GM12874 (cell line): ENCODE measurements at regions not wholly inside any gene's neighbourhood (a gene's known extent, or its start where the extent isn't known, plus 50 kb on each side); places are given as distances from the start of the nearest gene placed in this dataset.

ENCODE experiments used
- CTCF ChIP-seq: IDR thresholded peaks from 2 replicates; pipeline ENCODE4 v1.5.1; 2011; ENCODE audit warnings: low read depth, mild to moderate bottlenecking, control low read depth, low read length, moderate library complexity; ENCODE audit not compliant: insufficient read depth

GRCh38 chr1:98368995-98369394 is 292.5 kb upstream of the SNX7 start:
- TF ChIP-seq CTCF = no peak

DNA sequence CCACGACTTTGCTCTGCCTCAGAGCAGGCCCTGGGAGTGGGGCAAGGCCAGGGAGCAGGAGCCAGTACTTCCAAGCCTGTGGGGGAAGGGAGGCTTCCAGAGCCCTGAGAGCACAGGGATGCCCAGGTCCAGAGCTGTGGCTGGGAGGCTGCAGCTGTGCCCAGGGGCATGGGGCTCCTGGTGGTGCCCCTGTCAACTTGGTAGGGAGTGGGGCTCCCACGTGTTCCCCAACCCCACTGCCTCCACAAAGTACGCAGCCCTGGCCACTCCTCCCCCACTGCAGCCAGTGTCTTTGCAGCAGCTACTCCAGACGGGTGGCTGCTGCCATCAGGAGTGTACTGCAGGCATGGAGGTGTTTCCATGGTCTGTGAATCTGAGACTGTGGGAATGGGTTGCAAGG is 294.1 kb upstream of the SNX7 start:
- TF ChIP-seq CTCF = no peak

GRCh38 chr1:98366343-98366742 is 295.2 kb upstream of the SNX7 start:
- TF ChIP-seq CTCF = no peak

DNA sequence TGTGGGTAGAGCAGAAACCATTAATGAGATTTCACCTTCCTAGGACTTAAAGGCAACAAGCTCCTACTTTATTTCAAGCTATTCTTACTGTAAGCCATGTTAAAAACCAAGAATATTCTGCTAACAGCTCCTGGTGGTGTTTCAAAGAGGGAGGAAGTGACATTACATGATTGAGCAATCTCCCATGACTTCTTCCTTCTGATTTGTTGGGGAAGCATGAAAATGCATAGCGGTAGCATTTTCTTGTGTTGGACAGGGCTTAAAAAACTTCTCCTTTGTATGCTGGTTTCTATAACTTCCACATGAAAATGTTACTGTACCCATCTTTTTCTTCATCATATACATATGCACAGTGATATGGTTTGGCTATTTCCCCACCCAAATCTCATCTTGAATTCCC is 297.0 kb upstream of the SNX7 start:
- TF ChIP-seq CTCF = no peak

DNA sequence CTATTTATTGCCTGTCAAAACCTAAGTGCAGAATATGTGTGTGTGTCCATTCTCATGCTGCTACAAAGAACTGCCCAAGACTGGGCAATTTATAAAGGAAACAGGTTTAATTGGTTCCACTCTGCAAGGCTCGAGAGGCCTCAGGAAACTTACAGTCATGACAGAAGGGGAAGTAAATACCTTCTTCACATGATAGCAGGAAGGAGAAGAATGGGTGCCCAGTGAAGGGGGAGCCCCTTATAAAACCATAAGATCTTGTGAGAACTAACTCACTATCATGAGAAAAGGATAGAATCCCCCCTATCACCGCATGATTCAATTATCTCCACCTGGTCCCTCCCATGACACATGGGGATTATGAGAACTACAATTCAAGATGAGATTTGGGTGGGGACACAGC is 300.7 kb upstream of the SNX7 start:
- no peak for TF ChIP-seq CTCF

DNA sequence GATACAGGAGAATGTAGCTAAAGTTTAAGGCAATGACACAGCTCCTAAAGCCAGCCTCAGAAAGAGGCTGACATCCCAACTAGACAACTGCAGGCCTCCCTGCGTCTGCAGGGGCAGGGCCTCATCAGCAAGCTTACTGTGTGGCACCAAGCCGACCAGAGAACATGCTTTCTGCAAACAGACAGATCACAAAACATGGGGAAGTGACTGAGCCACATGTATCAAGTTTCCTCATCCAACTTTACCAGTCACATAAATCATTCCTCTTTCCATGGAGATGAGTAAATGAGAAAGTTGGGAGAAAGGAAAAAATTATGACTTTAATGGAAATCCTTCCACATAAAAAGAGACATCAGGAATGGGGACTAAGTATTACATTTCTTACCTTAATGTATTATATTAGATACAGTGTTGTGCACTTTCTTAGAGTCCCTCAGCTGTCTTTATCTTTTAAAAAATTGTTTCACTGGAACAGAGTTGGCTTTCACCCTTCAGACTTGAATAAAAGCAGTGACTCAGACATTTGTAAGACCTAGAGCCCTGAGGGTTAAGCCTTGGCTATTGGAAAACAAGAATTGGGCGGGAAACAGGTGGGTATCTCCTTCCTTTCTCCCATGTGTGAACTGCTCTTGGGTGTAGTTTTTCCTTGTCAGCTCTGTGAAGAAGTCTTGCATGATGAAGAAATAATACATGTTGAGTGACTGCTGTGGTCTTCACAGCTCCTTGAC is 305.7 kb upstream of the SNX7 start:
- no peak for TF ChIP-seq CTCF

DNA sequence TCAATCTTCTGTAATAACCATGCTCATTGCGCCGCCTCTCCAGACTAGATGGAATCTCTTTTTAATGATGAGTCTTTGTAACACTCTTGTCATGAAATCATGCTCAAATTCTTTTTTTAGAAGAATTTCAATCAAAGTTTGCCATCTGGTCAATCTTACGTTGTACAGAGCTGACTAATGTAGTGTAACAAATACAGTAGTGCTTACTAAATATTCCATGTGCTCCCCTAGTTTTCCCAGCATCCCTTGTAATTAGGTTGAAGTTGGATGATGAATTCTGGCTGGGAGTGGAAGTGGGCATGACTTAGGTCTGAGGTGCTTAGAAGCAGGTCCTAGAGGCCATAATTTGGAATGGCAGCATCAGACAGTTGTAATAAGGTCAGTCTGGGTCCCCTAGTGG is 309.1 kb upstream of the SNX7 start:
- no peak for TF ChIP-seq CTCF
